Astrocyte (in vitro differentiated cells and primary cell): ENCODE measurements at regions not wholly inside any gene's neighbourhood (a gene's known extent, or its start where the extent isn't known, plus 50 kb on each side); places are given as distances from the start of the nearest gene placed in this dataset.
A peak's percentile ranks its signal among the peaks of the same experiment; 100 is the strongest.

ENCODE experiments used
- DNase-seq: peaks from one replicate; pipeline ENCODE4 v3.0.0-alpha.2; 2010; ENCODE audit warnings: low read depth
- FAIRE-seq: peaks from 2 replicates; lab custom pipeline; 2011; peaks lifted over from hg19 to GRCh38; lab: Jason Lieb, UNC
- H2AFZ ChIP-seq: 2 replicates; pipeline ENCODE4 v1.6.0; 2012; ENCODE audit warnings: low read depth, low read length, inconsistent platforms
- H3K27ac ChIP-seq: 2 replicates; pipeline ENCODE4 v1.5.1; 2011; ENCODE audit warnings: low read depth, low read length, inconsistent platforms
- H3K27me3 ChIP-seq: 2 replicates; pipeline ENCODE4 v1.6.0; 2011; ENCODE audit warnings: low read length, inconsistent platforms; ENCODE audit not compliant: insufficient read depth
- H3K36me3 ChIP-seq: 2 replicates; pipeline ENCODE4 v1.5.1; 2011; ENCODE audit warnings: low read length, inconsistent platforms; ENCODE audit not compliant: insufficient read depth
- H3K4me1 ChIP-seq: 2 replicates; pipeline ENCODE4 v1.5.1; 2011; ENCODE audit warnings: low read length, inconsistent platforms; ENCODE audit not compliant: insufficient read depth
- H3K4me2 ChIP-seq: 2 replicates; pipeline ENCODE4 v1.6.0; 2012; ENCODE audit warnings: low read length, inconsistent platforms
- H3K4me3 ChIP-seq: 2 replicates; pipeline ENCODE4 v1.5.1; 2011; ENCODE audit warnings: low read depth, mild to moderate bottlenecking, low read length, inconsistent platforms; ENCODE audit not compliant: insufficient read depth
- H3K79me2 ChIP-seq: 2 replicates; pipeline ENCODE4 v1.6.0; 2012; ENCODE audit warnings: mild to moderate bottlenecking, low read length, inconsistent platforms; ENCODE audit not compliant: insufficient read depth
- H3K9ac ChIP-seq: 2 replicates; pipeline ENCODE4 v1.6.0; 2012; ENCODE audit warnings: mild to moderate bottlenecking, low read length, inconsistent platforms
- H3K9me3 ChIP-seq: 2 replicates; pipeline ENCODE4 v1.5.1; 2012; ENCODE audit warnings: low read depth, mild to moderate bottlenecking, low read length, inconsistent platforms; ENCODE audit not compliant: insufficient read depth
- H4K20me1 ChIP-seq: 2 replicates; pipeline ENCODE4 v1.6.0; 2012; ENCODE audit warnings: low read length, inconsistent platforms; ENCODE audit not compliant: insufficient read depth
- H3K27ac Mint-ChIP-seq: one replicate; pipeline ENCODE4 v1.8.0; 2021; ENCODE audit warnings: mild to moderate bottlenecking, mixed read lengths; ENCODE audit not compliant: unreplicated experiment
- H3K27me3 Mint-ChIP-seq: one replicate; pipeline ENCODE4 v1.8.0; 2021; ENCODE audit warnings: low read depth, mixed read lengths; ENCODE audit not compliant: unreplicated experiment
- H3K36me3 Mint-ChIP-seq: one replicate; pipeline ENCODE4 v1.8.0; 2021; ENCODE audit warnings: low read depth, mixed read lengths; ENCODE audit not compliant: unreplicated experiment
- H3K4me1 Mint-ChIP-seq: one replicate; pipeline ENCODE4 v1.8.0; 2021; ENCODE audit warnings: low read depth, mixed read lengths; ENCODE audit not compliant: unreplicated experiment
- H3K4me3 Mint-ChIP-seq: one replicate; pipeline ENCODE4 v1.8.0; 2021; ENCODE audit warnings: mild to moderate bottlenecking, moderate library complexity, mixed read lengths; ENCODE audit not compliant: unreplicated experiment
- H3K9me3 Mint-ChIP-seq: one replicate; pipeline ENCODE4 v1.8.0; 2021; ENCODE audit warnings: mild to moderate bottlenecking, mixed read lengths; ENCODE audit not compliant: unreplicated experiment
- CTCF ChIP-seq: IDR thresholded peaks from 2 replicates; pipeline ENCODE4 v1.5.1; 2011; ENCODE audit warnings: low read depth, mild to moderate bottlenecking, inconsistent platforms, low read length, moderate library complexity; ENCODE audit not compliant: insufficient read depth
- EZH2 ChIP-seq: IDR thresholded peaks from 2 replicates; pipeline ENCODE4 v1.6.1; 2012; ENCODE audit warnings: mild to moderate bottlenecking, low read length, inconsistent platforms; ENCODE audit not compliant: insufficient read depth

- Histone ChIP-seq H3K27me3 (no peaks in the 10 kb centered on the region), H3K4me3 (no peak overlapping the region), H3K9me3 (no peaks in the 10 kb centered on the region), H3K4me2 (no peak overlapping the region), H3K4me1 (peaks cover 14% of the 10 kb centered on the region), H3K27ac (no peak overlapping the region), H3K79me2 (no peaks in the 10 kb centered on the region), H3K36me3 (no peaks in the 10 kb centered on the region), H4K20me1 (no peaks in the 10 kb centered on the region), H2AFZ (no peak overlapping the region), H3K9ac (no peak overlapping the region)
- peak; percentile 67 for FAIRE-seq
- Mint-ChIP-seq H3K4me3 (no peak overlapping the region), H3K36me3 (no peaks in the 10 kb centered on the region), H3K27me3 (no peaks in the 10 kb centered on the region), H3K4me1 (peaks cover 6% of the 10 kb centered on the region), H3K27ac (no peak overlapping the region), H3K9me3 (no peaks in the 10 kb centered on the region)
- no peak for DNase-seq
- TF ChIP-seq EZH2 (no peak), CTCF (no peak)
Measured at GRCh38 chr10:30176776-30177533, 117.6 kb upstream of the JCAD start.

DNA sequence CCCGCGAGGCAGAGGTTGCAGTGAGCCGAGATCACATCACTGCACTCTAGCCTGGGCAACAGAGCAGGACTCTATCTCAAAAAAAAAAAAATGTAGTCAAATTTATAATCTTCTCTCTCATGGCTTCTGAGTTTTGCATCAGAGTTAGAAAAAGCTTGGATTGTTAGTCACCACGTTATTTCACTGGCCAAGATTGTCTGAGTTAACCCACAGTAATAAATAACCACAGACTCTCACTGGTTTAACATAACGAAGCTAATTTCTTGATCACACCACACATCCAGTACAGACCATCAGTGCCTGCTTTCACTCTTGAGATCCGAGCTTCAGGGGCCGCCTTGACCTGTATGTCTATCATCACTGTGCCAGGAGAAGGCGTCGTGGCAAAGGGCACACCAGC, 116.8 kb upstream of the JCAD start:
- FAIRE-seq, result peak; percentile 59

More for the DNA sequence above, 116.8 kb upstream of the JCAD start:
- Histone ChIP-seq H3K36me3 (no peaks in the 10 kb centered on the region), H3K9ac (no peak overlapping the region), H3K27me3 (no peaks in the 10 kb centered on the region), H3K4me2 (no peak overlapping the region), H3K9me3 (no peaks in the 10 kb centered on the region), H3K27ac (no peak overlapping the region), H4K20me1 (no peaks in the 10 kb centered on the region), H3K4me3 (no peak overlapping the region), H3K79me2 (no peaks in the 10 kb centered on the region), H3K4me1 (peaks cover 16% of the 10 kb centered on the region), H2AFZ (no peak overlapping the region)
- Mint-ChIP-seq H3K27ac (no peak overlapping the region), H3K4me3 (no peak overlapping the region), H3K36me3 (no peaks in the 10 kb centered on the region), H3K27me3 (no peaks in the 10 kb centered on the region), H3K9me3 (no peaks in the 10 kb centered on the region), H3K4me1 (peaks cover 5% of the 10 kb centered on the region)
- peak; percentile 85 for DNase-seq
- no peak for TF ChIP-seq CTCF
- TF ChIP-seq EZH2, result no peak
